ENCODE measurements at regions not wholly inside any gene's neighbourhood (a gene's known extent, or its start where the extent isn't known, plus 50 kb on each side); places are given as distances from the start of the nearest gene placed in this dataset.

DNA sequence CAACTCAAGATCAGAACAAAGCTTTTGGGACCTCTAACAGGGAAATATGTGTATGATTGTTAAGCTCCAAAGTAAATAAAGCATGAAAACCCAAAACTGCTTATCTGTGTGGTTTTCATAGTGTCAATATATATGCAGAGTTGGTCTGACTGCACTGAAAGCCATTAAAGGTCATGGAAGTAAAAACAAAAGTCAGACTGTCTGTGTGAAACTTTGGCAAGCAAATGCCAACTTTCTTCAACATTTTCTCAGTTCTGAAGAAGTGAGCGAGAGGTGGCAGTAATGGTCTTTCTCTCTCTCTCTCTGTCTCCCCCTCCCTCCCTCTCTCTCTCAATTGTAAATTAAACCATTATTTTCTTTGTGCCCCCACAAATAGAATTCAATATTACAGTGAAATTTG, 100.1 kb upstream of the S1PR1 start:
- TF ChIP-seq, protein P1, sequence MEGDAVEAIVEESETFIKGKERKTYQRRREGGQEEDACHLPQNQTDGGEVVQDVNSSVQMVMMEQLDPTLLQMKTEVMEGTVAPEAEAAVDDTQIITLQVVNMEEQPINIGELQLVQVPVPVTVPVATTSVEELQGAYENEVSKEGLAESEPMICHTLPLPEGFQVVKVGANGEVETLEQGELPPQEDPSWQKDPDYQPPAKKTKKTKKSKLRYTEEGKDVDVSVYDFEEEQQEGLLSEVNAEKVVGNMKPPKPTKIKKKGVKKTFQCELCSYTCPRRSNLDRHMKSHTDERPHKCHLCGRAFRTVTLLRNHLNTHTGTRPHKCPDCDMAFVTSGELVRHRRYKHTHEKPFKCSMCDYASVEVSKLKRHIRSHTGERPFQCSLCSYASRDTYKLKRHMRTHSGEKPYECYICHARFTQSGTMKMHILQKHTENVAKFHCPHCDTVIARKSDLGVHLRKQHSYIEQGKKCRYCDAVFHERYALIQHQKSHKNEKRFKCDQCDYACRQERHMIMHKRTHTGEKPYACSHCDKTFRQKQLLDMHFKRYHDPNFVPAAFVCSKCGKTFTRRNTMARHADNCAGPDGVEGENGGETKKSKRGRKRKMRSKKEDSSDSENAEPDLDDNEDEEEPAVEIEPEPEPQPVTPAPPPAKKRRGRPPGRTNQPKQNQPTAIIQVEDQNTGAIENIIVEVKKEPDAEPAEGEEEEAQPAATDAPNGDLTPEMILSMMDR (IDR thresholded peaks at IDR 0.05), result no peak
- TF ChIP-seq POLR2A (IDR thresholded peaks at IDR 0.05) (no peak), EP300 (IDR thresholded peaks at IDR 0.05) (no peak)

All from sigmoid colon (tissue), 4 donors.